GM21360 (cell line): ENCODE measurements at regions not wholly inside any gene's neighbourhood (a gene's known extent, or its start where the extent isn't known, plus 50 kb on each side); places are given as distances from the start of the nearest gene placed in this dataset.

Source experiments
- ATAC-seq: cut with Tn5 transposase; IDR thresholded peaks from one replicate; pipeline ENCODE4 v1.9.1; 2021; ENCODE audit warnings: mild to moderate bottlenecking, moderate library complexity; ENCODE audit not compliant: unreplicated experiment

GRCh38 chr1:221408117-221408803 lies 333.6 kb downstream of the DUSP10 start:
- no peak for ATAC-seq

DNA sequence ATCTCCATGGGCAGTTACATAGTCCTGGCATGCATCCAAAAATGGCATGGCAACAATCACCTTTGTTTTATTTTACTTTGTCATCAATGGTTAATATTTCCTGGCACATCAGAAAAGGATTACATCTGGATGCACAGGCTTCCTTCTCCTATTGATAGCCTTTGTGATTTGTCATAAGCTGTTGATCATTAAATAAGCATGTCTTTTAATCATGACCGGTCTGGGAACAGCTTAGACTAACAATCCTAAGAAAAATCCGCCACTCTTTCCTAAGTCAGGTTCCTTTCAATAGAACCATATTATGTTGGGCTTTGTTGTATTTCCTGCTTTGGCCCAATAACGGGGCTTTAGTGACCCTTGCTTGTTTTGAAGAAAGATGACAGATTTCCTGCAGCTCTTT lies 330.6 kb downstream of the DUSP10 start:
- ATAC-seq, result no peak

- ATAC-seq, result no peak
These were observed 326.9 kb downstream of the DUSP10 start for GRCh38 chr1:221414772-221415539.

- no peak for ATAC-seq
These were observed 326.2 kb downstream of the DUSP10 start for GRCh38 chr1:221415651-221416050.

DNA sequence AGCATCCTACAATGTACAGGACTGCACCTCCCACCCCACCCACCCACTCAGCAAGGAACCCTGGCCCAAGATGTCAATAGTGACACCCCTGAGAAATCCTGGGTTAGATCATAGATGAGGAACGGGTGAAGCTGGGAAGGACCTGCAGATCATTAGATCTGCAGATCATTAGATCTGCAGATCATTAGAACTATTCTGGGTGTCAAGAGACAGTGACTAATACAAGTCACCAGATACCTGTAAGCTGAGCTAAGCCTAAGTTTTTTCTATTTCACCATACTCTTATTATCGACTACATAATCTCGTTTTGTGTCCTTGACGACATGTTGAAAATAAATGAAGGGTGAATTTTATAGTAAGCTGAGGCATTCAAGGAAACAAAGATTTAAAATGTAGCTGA lies 325.7 kb downstream of the DUSP10 start:
- ATAC-seq, result no peak

DNA sequence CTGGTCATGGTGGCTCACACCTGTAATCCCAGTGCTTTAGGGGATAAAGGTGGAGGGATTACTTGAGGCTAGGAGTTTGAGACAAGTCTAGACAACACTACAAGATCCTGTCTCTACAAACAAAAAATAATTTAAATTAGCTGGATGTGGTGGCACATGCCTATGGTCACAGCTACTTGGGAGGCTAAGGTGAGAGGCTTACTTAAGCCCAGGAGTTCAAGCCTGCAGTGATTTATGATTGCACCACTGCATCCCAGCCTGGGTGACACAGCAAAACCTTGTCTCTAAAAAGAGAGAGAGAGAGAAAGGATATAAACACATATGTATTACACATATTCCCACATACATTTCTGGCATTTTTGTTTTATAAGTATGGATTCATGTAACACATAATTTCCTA lies 325.2 kb downstream of the DUSP10 start:
- ATAC-seq, result no peak

DNA sequence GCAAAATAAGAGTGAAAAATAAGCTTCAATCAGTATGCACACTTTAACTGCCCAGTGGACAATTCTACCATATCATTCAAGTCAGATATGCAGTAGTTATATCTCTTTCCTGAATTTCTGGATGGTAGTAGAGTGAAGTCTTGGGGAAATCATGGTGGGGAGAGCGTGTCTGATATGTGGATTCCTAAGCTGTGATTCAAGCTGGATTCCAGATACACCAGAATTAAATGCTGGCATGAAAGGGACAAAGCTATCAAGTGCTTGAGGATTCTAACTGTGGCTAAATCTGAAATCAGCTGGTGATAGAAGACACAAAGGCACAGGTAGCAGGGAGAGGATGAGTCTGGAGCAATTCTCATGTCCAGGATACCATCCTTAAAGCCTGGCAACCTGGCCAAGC lies 323.5 kb downstream of the DUSP10 start:
- ATAC-seq, result no peak

DNA sequence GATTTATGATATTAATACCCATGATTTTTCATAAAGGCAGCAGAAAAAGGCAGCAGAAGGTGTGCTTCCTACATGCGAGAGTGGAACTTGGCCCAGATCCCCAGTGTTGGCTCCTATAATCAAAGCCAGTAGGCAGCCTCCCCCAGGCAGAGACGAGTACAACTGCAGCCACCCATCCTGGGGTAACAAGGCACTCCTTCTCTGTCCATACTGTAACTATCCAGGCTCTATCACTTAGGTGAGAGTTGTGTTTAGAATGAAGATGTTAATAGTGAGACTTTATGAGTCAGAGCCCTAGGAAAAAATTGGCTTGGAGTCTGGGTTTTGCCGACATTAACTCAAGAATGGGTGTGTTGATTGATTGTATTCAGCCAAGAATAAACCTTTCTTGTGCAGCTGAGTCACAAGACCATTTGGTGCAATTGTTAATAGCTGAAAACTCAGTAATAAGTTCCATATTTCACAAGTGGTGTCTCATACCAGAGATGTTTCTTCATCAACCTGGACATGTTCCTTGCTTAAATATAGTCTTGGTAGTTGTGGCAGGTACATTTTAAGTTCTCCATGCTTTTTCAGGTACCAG lies 322.3 kb downstream of the DUSP10 start:
- ATAC-seq, result no peak

GRCh38 chr1:221429264-221429663 lies 312.6 kb downstream of the DUSP10 start:
- no peak for ATAC-seq

GRCh38 chr1:221430152-221430960 lies 311.5 kb downstream of the DUSP10 start:
- no peak for ATAC-seq

DNA sequence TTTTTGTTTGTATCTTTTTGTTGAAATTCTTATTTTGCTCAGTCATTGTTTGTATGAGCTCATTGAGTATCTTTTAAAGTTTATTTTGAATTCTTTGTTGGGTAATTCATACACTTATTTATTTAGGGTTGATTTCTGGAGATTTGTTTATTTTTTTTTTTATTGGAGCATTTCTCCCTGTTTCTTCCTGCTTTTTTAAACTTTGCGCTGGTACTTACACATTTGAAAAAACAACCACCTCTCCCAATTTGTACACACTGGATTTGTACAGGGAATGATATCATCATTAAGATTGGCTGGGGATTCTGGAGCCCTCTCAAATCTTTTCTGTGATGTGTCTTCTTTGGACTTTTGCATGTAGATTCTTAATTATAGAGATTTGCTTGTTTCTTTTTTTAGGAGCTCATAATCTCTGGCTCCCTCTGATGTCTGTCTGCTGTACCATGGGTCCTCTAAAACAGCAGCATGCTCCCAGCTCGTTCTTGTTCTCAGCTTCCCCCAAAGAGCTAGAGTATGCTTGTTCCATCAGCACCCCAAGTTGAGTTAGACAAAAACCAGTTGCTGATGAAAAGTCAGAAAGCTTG lies 310.7 kb downstream of the DUSP10 start:
- no peak for ATAC-seq

- ATAC-seq, result no peak
These were observed 309.9 kb downstream of the DUSP10 start for GRCh38 chr1:221431961-221432360.

DNA sequence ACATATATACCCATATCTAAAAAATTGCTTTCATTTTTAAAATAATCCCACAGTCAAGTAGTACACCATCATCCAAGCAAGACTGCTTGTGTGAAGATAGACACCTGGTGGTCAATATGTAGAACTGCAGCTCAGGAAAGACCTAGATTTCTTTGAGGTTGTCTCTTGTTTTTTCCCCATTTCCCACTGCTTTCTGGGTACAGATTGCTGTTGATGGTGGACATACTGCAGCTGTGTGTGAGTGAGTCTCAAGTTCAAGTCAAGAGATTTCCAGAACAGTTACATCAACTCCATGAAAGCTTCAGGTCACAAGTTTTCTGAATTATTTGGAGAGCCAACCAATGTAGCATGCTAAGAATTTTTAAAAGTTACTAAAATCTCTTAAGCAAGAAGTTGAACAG lies 306.4 kb downstream of the DUSP10 start:
- peak; percentile 42 for ATAC-seq

GRCh38 chr1:221437171-221437570 lies 304.7 kb downstream of the DUSP10 start:
- ATAC-seq, result no peak

GRCh38 chr1:221437926-221438325 lies 304.0 kb downstream of the DUSP10 start:
- ATAC-seq, result no peak

GRCh38 chr1:221439008-221439746 lies 302.7 kb downstream of the DUSP10 start:
- peak; percentile 92 for ATAC-seq

DNA sequence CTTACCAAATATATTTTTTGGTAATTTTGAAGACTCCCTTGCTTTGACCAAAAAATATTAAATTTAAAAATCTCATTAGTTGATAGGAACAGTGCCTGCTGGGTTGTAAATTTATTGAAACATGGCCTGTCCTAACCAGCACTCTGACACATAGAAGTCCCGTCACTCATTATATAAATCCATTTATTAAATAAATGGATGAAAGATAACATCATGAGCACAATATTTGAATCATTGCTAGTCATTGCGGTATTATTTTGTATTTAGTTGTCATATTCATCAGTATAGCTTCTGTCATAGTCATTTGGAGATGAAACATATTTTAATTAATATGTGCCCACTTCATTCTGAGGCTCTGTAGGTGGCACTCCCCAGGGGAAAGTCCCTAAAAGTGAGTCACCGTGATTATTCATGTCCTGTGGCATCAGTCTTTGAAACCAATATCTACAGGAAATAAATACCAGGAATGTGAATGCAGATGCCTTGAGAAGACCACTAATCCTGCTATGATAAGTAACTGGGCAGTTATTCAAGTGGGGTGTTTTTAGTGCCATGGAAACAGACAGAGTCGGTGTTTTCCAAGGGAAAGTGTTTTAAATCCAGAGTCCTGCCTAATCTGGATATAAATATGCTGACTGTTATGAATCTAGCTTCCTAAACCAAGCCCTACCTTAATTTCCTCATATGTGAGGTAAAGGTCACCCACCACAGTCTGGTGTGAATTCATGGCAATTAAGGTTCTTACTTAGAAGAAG lies 302.0 kb downstream of the DUSP10 start:
- ATAC-seq, result no peak

DNA sequence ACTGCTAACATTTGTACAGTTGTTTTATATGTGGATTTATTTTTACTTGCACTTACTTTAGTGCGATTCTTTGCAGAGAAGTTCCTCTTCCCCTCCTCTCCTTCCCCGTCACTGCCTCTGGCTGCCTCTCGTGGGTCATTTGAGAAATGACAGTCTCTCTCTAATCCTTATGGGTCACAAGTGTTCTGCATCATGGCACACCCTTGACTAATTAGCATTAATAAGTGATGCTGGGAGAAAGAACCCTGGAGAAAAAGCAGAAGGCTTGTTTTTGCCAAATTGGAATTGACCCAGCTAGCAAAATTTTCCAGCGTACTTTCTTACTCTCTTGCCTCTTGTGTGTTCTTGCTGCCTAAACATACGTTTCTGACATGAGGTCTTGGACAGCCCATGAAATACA lies 301.2 kb downstream of the DUSP10 start:
- no peak for ATAC-seq

GRCh38 chr1:221442056-221442455 lies 299.8 kb downstream of the DUSP10 start:
- no peak for ATAC-seq

DNA sequence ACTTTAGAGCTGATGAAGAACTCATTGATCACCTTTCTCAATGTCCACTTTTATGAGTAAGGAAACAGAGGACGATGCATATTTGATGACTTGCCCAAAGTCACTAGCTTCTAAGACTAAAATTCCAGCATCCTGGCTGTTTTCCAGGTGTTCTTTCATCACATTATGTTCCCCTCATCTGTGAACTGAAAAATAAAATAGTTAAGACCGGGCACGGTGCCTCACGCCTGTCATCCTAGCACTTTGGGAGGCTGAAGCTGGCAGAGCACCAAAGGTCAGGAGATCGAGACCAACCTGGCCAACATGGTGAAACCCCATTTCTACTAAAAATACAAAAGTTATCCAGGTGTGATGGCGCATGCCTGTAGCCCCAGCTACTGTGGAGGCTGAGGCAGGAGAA lies 297.5 kb downstream of the DUSP10 start:
- ATAC-seq, result no peak
